ENCODE measurements at regions not wholly inside any gene's neighbourhood (a gene's known extent, or its start where the extent isn't known, plus 50 kb on each side); places are given as distances from the start of the nearest gene placed in this dataset.

DNA sequence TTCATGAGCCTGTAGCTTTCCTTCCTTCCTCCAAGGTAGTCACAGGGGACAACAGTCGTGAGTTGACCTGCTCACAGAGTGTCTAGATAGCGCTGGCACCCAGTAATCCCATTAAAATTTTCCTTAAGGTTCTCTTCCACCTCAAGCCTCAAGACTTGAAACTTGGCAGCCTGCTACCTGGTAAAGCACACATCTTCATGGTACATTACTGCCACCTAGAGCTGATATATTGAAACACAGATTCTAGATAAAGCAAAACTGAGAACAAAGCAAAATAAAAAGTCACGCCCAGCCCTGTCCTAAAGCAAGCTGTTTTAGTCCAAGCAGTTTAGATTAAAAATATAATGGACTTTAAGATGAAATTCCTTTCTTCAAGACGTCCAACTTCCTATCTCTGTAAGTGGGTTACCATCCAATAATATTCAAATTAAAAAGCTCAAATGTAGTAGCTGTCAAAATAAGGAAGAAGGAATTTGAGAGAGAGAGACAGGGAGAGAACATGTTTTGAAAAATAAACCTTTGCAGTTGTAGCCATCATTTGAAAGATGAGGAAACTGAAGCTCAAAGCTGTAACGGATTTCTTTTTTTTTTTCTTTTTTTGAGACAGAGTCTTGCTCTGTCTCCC, 50.7 kb upstream of the CD83 start:
- Histone ChIP-seq H3K27ac (ENCODE audit: low read length) (no peak overlapping the region), H3K27me3 (ENCODE audit: control insufficient read depth, insufficient read depth) (no peaks in the 10 kb centered on the region), H3K4me1 (ENCODE audit: control insufficient read depth, insufficient read depth, low read length) (no peaks in the 10 kb centered on the region), H3K4me3 (ENCODE audit: low read length) (no peak overlapping the region), H3K9me3 (ENCODE audit: control insufficient read depth, low read length) (no peaks in the 10 kb centered on the region)
- DNase-seq, result no peak
- ATAC-seq, result peak; percentile 59 to 83
- 7% methylated on average over 5 of the region's 5 CpGs for WGBS
- intact Hi-C loops (cut with DNase I), result loop anchor here (5.0 to 10.0 kb wide), 3 partner anchors 150 to 272 kb away; no protein-coding TSS in a partner anchor

DNA sequence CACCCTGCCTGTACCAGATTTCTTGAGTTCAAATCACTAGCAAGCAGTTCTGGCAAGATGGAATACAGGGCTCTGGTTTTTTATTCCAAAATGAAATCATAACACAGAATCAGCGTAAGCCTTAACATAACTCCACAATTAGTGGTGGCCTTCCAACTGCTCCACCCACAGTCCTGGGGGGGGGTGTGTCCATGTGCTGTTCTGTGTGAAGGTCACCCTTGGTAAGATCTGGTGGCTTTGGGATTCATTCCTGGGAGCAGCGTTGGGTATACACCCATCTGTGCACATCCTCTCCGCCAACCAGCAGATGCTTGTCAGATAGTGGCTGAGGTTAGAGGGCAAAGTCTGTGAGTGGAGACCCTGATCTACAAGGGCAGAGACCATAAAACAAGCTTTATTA, 49.9 kb upstream of the CD83 start:
- ATAC-seq (peak in 1 of 2 donors; percentile 28), DNase-seq (no peak)
- intact Hi-C loops (cut with DNase I), result loop anchor here (5.0 to 10.0 kb wide), 3 partner anchors 150 to 273 kb away; no protein-coding TSS in a partner anchor
- H3K9me3 ChIP-seq (ENCODE audit: control insufficient read depth, low read length), result no peaks in the 10 kb centered on the region
- no peak overlapping the region for H3K27ac ChIP-seq (ENCODE audit: low read length)
- 82% methylated on average over 3 of the region's 3 CpGs for WGBS
- no peak overlapping the region for H3K4me3 ChIP-seq (ENCODE audit: low read length)
- H3K27me3 ChIP-seq (ENCODE audit: control insufficient read depth, insufficient read depth), result no peaks in the 10 kb centered on the region
- no peaks in the 10 kb centered on the region for H3K4me1 ChIP-seq (ENCODE audit: control insufficient read depth, insufficient read depth, low read length)
